GM10266 (cell line): ENCODE measurements at regions not wholly inside any gene's neighbourhood (a gene's known extent, or its start where the extent isn't known, plus 50 kb on each side); places are given as distances from the start of the nearest gene placed in this dataset.

Source experiments
- DNase-seq: peaks from one replicate; pipeline ENCODE4 v3.0.0; 2012; ENCODE audit errors: extremely low spot score
- TF ChIP-seq, protein P1 (sequence below): IDR thresholded peaks from 2 replicates; pipeline ENCODE4 v1.5.1; 2012; ENCODE audit warnings: mild to moderate bottlenecking, low read depth; ENCODE audit not compliant: control insufficient read depth, insufficient read depth; ENCODE audit errors: missing control alignments

DNA sequence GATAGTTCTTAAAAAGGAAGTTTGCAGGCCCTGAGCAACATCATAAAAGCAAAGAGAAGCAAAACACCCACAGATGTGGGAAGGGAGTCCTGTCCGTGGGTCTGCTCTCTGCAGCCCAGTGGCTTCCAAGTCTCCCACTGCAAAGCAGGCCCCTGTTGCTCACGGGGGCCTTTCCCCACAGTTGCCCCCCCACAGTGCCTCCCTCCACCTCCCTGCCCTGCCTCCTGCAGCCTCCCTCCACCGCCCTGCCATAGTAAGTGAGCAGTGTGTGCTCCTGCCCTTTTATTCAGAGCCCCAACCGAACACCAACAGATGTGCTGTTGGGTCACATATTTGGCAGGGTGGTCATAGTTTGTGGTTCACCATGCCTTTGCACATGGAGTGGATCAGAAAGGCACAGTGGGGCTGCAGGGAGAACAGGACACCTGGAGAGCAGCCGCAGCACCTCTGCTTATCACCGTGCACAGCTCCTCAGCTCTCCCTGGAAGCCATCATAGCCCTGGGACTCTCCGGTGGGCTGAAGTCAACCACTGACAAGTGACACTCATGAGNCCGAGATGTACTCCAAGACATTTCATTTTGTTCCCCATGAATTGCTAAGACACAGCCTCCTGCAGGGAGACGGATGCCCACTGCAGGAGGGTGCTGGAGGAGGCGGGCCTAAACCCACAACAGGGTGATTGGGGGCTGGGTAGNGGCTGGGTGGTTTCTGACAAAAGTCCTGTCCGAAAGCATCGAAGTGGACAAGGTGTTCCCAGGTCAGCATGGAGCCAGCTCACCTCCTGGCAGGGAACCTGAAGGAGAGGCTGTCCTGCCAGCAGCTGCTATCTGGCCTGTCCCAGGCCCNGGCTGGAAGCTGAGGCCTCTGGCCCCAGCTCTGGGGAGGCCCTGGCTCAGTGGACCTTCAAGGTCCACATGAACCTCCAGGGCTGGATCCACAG, 278.9 kb downstream of the GADD45G start:
- TF ChIP-seq, protein P1, sequence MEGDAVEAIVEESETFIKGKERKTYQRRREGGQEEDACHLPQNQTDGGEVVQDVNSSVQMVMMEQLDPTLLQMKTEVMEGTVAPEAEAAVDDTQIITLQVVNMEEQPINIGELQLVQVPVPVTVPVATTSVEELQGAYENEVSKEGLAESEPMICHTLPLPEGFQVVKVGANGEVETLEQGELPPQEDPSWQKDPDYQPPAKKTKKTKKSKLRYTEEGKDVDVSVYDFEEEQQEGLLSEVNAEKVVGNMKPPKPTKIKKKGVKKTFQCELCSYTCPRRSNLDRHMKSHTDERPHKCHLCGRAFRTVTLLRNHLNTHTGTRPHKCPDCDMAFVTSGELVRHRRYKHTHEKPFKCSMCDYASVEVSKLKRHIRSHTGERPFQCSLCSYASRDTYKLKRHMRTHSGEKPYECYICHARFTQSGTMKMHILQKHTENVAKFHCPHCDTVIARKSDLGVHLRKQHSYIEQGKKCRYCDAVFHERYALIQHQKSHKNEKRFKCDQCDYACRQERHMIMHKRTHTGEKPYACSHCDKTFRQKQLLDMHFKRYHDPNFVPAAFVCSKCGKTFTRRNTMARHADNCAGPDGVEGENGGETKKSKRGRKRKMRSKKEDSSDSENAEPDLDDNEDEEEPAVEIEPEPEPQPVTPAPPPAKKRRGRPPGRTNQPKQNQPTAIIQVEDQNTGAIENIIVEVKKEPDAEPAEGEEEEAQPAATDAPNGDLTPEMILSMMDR = no peak
- no peak for DNase-seq

DNA sequence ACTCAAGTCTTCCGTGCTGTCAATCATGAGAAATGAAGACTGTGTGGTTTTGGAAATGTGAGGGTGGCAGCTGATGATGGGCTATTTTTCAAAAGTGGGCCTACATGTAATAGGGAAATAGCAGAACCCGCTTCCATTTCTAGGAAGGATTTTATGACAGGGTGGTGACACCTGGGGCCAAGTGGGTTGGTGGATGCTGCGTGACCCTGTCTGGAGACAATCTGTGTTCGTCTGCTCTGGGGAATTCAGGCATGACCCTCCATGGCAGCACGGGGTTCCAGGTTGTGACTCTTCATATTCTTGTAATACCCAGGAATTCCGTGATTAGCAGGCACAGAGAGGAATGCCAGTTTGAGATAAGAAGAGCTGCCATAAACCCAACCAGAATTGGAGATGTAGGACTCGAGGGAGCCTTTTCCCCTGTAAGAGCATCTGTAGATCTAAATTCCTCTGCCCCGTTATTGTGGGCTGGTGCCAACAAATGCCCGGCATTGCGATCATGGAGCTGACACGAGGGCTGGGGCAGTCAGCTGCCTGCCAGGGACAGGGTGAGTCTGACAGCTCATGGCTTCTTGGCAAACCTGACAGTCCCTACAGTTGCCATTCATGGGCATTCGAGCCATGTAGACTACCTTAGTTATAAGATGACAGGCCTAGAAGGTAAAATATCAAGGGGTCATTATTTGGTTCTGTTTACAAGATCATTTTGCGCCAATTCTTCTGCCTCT, 279.7 kb downstream of the GADD45G start:
- no peak for DNase-seq
- TF ChIP-seq, protein P1 = no peak

DNA sequence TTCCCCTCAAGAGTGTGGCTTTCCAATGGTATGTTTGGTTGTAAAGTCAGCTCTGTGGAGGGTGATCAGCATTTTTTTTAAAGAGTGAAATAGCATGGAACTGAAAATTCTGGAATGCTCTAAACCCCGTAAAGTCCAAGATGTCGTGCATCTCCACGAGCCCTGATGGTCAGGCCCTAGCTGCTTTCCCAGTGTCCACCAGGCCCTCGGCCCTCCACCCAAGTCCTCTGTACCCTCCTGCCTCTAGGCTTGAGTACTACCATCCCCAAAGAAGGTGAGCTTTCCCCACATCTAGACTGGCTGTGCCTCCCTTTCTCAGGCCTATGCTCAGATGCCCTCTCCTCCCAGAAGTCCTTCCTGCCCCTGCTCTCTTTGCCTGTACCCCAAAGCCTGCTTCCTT, 280.3 kb downstream of the GADD45G start:
- TF ChIP-seq, protein P1 = no peak
- DNase-seq = no peak

DNA sequence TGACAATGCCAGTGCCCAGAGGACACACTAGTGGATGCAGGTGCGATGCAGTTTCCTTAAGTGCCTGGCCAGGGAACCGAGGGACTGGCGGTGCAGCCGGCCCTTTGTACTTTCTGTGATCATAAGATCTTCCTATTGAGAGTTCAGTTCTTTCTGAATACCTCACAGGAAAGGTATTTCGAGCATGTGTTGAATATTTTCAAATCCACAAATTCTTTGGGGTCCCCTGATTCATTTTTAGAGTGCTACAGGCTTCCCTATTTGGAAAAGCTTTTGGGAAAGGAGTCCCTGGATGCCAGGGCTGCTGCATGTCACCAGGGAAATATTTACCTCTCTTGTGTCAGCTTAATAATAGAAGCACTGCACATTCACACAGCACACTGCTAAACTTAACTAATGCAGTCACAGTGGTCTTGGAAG, 281.5 kb downstream of the GADD45G start:
- TF ChIP-seq, protein P1 = no peak
- no peak for DNase-seq

DNA sequence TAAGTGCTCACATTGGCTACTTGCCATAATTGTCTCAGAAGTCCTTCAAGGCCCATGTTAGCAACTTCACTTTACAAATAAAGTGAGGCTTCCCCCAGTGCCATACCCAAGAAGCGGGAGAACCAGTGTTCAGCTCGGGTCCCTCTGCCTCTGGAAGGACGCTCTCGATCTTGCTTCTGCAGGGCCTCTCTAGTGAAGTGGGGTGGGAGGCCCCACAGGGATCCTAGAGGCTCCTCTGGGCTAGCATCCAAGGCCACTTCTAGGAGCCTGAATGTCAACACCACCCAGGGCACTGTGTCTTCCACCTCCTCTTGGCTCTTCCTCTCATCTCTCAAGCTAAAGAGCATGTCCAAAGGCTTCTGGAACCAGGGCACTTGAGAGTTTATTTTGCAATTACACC, 282.5 kb downstream of the GADD45G start:
- DNase-seq = no peak
- TF ChIP-seq, protein P1 = no peak

DNA sequence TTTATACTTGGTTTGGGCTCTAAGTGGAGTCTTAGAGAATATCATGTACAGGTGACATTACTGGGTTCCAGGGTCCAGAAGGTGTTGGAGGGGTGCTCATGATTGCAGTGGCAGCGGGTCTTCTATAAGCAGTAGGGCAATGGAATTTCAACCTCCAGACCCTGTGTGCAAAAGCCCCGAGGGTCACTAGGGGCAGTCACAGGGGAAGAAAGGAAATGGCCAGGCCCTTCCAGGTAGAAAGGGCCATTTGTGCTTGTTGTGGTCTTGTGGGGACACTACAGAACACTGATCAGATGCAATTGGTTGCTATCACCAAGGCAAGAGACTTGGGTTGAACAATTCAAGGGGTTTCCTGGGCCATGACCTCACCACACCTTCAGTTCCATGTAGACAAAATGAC, 283.4 kb downstream of the GADD45G start:
- no peak for DNase-seq
- TF ChIP-seq, protein P1 = no peak

DNA sequence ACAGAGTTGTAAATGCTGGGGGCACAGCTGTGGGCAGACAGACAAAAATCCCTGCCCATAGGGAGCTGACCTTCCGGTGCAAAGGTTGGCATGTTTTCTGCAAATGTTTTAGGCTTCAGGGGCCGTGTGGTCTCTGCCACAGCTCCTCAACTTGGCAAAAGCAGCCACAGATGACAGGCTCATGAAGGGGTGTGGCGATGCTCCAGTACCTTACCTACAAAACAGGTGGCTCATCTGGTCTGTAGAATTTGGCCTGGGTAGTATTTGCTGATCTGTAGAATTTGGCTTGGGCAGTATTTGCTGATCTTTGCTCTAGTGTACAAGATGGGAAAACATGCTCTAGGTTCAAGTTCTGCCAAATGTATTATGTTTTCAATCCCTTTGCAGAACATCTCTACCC, 283.9 kb downstream of the GADD45G start:
- TF ChIP-seq, protein P1 = no peak
- no peak for DNase-seq
